GM18868 (cell line): ENCODE measurements at regions not wholly inside any gene's neighbourhood (a gene's known extent, or its start where the extent isn't known, plus 50 kb on each side); places are given as distances from the start of the nearest gene placed in this dataset.
"Not testable (repeated sequence)": the region's sequence is repeated elsewhere in the genome, so short reads cannot be mapped to it uniquely, and the experiment has no call there.

Experiments used
- ATAC-seq: cut with Tn5 transposase; IDR thresholded peaks from one replicate; pipeline ENCODE4 v1.9.1; 2021; ENCODE audit warnings: mild to moderate bottlenecking, moderate library complexity; ENCODE audit not compliant: unreplicated experiment

DNA sequence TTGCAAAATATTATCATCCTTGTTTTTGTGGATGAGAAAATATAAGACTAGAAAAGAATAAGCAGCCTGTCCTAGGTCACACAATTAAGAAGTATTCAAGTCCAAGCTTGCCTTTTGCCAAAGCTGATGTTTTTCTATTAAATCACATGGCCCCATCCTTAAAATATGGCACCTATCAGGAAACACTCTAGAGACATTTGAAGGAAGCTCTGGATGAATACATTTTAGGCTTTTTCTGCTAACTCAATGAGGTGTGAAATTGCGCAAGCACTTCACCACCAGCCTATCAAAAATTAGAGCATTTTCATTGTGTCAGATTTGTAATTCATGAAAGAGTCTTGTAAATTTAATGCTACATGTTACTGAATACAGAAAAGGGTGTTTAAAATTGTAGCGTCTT lies 251.1 kb upstream of the MAD2L1 start:
- no peak for ATAC-seq

GRCh38 chr4:120316416-120316815 lies 249.8 kb upstream of the MAD2L1 start:
- ATAC-seq = no peak

DNA sequence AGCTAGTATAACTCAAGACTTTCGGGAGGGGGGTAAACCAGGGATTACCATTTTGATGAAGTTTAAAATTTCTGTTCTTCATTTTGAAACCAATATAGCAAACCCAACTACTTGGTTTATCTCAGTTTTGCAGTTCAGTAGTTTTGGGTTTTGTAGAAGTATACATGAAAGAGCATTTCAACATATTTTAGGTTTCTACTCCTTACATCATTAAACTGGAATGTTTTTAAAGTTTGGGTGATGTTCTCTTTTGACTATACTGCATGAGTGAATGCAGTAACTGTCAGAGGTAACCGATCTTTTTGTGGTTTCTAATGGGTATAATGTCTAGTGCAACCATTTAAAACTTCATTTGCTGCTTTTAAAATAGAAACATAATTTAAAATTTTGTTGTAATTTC lies 248.3 kb upstream of the MAD2L1 start:
- ATAC-seq = no peak

DNA sequence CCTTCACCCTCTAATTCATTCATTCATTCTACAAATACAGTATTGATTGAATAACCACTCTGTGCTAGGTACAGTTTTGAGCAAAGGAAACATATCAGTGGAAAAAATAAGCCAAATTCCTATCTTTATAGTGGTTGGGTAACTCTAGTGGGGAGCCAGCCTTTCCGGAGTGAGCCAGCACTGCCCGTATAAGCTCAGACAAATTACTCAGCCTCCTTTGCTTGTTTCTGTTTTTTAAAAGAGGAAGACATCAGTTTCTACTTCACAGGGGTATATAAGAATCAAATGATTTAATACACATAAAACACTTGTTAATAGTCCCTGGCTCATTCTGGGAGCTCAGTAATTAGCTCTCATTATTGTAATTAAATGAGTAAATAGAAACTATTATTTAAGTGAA lies 238.2 kb upstream of the MAD2L1 start:
- no peak for ATAC-seq

- ATAC-seq = no peak
Observed at GRCh38 chr4:120299631-120300030, 233.0 kb upstream of the MAD2L1 start.

DNA sequence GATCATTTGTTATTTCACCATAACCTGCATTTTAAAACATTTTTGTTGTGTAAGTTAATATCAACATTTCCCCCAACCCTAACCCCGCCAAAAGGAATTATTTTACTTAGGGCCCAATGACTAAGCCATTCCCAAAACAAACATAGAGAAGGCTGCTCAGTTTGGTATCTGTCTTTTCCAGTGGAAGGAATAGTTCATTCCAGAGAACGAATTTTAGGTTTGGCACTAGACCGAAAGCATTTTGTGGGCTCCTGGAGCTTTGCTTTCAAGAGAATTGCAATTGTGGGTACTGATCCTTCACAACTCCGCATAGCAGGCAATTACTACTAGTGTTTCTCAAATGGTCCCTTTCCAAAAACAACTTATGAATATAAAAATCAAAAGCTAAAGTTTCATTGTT lies 226.7 kb upstream of the MAD2L1 start:
- no peak for ATAC-seq

DNA sequence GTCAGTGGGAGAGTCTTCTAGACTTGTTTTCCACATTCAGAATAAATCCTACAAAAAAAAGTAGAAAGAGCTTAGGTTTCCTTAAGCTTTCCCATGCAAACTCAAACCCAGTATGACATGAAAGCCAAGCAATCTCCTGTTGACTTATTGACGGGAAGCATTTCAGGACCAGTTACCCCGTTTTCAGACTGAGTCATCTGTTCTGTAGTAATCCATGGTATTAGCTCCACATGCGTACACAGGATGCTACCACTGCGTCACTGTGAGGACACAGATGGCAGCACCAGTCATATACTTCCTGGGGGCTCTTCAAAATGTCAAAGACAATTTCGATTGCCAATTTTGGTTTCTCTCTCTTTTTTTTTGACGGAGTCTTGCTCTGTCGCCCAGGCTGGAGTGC lies 224.9 kb upstream of the MAD2L1 start:
- ATAC-seq = no peak

DNA sequence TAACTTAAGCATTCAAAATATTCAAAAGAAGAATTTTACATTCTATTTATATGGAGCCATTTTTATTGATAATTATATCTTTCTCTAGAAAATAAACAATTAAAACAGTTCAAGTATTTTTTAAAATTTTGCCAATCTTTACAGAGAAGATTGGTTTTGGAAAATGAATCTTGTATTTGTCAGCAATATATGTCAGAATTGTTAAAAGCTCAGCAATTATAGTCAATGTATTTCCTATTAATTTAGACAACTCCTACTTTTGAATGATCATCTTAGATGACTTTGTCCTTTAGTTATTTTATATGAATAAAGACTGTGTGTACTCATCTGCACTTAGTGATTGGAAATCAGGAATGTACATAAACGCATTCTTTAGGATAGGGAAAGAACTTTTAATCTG lies 223.9 kb upstream of the MAD2L1 start:
- no peak for ATAC-seq

DNA sequence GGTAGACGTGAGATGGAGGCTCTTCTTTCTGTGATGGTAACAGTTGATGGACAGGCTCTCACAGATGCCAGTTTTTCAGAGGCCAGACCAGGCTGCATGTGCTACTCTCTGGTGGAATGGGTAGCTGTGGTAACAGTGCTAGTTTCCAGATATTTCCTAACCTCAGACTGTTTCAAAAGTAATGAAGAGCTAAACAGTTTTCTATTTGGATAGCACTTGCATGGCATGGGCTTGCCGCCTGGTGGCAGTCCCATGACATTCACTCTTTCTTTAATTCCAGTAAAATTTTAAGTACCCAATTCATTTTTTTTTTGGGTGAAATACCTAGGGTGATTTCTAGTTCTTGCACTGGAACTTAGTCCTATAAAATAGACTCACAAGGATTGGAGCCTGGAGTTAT lies 220.2 kb upstream of the MAD2L1 start:
- ATAC-seq = no peak

GRCh38 chr4:120281581-120281980 lies 214.9 kb upstream of the MAD2L1 start:
- ATAC-seq = no peak

- no peak for ATAC-seq
Observed at GRCh38 chr4:120277391-120277790, 210.7 kb upstream of the MAD2L1 start.

DNA sequence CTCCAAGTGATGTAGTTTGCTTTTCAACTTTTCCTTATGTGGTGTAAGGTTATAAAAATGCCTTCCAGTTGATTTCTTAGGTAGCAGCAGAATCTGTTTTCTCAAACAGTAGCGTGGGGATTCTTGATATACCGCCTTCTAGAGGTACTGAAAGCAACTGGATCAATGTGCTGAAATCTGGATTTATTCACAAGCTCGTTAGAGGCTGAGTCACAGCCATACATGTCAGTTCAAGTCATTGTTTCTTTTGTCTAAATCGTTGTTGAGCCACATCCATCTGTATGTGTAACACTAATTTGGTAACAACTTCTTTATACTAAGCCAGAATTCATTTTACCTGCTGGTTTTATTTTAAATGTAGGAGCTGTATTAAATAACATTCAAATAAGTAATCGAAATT lies 200.0 kb upstream of the MAD2L1 start:
- ATAC-seq = no peak

DNA sequence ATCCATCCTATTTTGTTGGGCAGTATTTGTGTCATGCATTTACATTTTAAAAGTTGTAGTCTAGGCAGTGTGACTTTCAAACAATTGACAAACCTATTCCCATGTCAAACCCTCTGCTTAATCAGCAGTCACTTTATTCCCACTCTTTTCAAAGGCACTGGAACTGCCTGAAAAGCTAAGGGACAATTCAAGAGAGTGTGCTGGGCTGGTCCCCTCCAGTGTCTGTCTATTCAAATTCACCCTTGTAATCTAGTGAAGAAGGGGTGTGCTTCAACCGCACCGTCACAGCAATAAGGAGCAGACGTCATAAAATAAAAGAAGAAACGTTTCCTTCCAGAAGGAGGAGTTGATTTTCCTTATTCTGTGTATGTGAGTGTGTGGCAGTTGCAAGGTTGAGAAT lies 197.0 kb upstream of the MAD2L1 start:
- ATAC-seq = no peak

DNA sequence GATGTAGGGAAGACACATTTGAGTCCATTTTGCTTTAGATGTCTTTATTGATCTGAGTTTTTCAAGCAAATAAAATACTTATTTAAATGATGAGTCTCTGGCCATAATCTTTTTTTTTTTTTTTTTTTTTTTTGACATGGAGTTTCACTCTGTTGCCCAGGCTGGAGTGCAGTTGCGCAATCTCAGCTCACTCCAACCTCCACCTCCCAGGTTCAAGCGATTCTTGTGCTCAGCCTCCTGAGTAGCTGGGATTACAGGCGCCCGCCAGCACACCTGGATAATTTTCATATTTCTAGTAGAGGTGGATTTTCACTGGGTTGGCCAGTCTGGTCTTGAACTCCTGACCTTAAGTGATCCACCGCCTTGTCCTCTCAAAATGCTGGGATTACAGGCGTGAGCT lies 194.5 kb upstream of the MAD2L1 start:
- ATAC-seq = no peak

DNA sequence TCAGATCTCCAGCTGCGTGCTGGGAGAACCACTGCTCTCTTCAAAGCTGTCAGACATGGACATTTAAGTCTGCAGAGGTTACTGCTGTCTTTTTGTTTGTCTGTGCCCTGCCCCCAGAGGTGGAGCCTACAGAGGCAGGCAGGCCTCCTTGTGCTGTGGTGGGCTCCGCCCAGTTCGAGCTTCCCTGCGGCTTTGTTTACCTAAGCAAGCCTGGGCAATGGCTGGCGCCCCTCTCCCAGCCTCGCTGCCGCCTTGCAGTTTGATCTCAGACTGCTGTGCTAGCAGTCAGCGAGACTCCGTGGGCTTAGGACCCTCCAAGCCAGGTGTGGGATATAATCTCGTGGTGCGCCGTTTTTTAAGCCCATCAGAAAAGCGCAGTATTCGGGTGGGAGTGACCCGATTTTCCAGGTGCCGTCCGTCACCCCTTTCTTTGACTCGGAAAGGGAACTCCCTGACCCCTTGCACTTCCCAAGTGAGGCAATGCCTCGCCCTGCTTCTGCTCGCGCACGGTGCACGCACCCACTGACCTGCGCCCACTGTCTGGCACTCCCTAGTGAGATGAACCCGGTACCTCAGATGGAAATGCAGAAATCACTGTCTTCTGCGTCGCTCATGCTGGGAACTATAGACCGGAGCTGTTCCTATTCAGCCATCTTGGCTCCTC lies 189.6 kb upstream of the MAD2L1 start:
- ATAC-seq = not testable (repeated sequence)

- ATAC-seq = no peak
Observed at GRCh38 chr4:120238277-120238973, 171.8 kb upstream of the MAD2L1 start.

- no peak for ATAC-seq
Observed at GRCh38 chr4:120236873-120237272, 170.2 kb upstream of the MAD2L1 start.

DNA sequence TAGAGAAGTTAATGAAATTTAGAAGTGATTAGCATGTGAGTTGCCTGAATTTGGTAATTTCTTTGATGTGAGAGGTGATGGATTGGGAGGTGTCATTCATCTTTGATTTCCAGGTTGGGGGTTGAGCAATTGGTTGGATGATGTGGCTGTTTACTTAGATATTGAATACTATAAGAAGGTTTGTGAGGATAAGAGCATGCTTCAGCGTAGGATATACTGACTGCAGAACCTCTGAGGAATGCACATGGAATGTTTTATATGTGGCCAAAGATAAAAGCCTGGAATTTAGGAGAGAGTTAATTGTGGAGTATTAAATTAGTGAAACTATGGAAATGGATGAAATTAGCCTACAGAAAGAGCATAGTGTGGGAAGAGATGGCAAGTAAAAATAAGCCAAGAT lies 165.4 kb upstream of the MAD2L1 start:
- no peak for ATAC-seq

DNA sequence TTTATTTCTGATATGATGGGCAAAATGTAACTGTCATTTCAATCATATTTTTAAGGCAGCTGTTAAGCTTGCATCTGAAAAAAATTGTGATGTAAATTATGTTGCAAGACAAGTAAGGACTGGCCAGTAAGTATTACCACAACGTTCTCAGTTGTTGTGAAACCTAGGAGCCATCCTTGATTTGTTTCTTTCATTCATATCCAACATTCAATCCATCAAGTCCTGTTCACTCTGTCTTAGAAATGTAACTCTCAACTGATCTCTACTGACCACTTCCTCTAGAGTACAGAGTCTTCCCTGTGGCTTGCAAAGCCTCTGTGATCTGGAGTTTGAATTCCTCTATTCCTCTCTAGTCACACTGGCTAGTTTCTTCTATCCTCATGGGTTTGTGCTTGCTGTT lies 161.4 kb upstream of the MAD2L1 start:
- no peak for ATAC-seq

DNA sequence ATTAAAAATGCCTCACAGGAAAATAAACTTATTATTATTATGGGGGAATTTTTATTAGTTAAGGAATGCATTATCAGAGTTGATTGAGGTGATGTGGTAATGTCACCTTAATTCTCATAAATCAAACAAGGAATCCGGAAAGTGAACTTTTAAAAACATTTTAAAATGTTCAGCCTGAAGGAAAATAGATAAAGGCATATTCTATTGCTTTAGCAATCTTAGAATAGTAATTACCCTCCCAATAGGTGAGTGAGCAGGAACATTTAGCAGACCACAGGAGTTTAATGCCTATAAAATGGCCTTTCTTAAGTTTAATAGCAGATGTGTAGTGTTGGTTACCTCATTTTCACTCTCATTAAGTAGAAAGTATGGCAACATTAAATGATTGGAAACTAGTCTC lies 160.9 kb upstream of the MAD2L1 start:
- no peak for ATAC-seq

- no peak for ATAC-seq
Observed at GRCh38 chr4:120225527-120225926, 158.9 kb upstream of the MAD2L1 start.

GRCh38 chr4:120218981-120219380 lies 152.3 kb upstream of the MAD2L1 start:
- no peak for ATAC-seq

DNA sequence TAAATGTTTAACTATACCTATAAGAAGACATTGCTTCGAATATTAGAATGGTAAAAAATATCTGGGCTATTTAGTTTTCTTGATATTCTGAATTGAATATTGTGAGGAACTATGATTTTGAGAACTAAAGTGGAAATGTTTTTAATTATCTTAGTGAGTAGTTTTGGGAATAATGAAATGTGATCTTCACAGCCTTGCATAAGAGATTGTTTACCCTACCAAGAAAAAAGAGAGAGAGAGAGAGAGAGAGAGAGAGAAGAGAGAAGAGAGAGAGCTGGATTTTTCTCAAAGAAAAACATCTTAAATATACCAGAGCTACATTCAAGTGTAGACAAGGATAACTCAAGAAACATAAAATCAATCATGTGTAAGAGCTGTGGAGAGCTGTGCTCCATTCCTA lies 148.7 kb upstream of the MAD2L1 start:
- no peak for ATAC-seq
